Muscle of back (tissue), 3 donors: ENCODE measurements at regions not wholly inside any gene's neighbourhood (a gene's known extent, or its start where the extent isn't known, plus 50 kb on each side); places are given as distances from the start of the nearest gene placed in this dataset.

Source experiments
- DNase-seq, 3 donors: peaks; one replicate each; pipeline versions ENCODE4 v3.0.0 to v3.0.0-alpha.2; 2013

DNA sequence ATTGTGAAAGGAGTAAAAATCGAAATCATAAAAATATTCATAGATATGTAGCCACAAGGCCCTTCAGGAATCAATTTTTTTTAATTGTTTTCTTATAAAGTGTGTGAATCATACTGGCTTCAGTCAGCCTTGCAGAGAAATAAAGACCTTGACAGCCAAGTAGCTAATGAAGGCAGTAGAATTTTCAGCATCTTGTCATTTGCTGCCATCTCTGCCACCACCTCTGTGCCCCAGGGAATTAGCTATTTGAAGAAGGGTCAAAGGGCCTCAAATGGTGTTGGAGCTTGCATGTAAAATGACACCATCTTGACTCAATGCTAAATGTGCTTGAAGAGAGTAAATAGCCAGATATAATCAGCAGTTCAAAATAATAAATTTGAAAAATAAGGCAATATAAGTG lies 359.4 kb upstream of the DCN start:
- DNase-seq = no peak

DNA sequence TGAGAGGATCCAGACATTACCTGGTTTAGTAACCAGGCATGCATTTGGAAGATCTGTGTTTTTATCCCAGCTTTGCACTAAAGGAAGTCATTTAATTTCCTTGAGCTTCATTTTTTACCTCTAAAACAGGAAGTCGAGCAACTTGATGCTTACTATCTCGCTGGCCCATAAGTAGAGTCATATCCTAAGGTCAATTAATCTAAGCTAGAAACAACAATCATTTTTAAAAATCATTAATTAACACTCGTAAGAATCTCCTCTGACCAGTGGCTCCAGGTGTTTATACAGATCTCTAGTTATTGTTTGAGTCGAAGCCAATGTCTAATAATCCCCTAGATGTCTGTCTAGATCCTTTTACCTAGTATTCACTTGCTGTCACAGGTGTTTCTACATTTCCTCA lies 355.8 kb upstream of the DCN start:
- no peak for DNase-seq

DNA sequence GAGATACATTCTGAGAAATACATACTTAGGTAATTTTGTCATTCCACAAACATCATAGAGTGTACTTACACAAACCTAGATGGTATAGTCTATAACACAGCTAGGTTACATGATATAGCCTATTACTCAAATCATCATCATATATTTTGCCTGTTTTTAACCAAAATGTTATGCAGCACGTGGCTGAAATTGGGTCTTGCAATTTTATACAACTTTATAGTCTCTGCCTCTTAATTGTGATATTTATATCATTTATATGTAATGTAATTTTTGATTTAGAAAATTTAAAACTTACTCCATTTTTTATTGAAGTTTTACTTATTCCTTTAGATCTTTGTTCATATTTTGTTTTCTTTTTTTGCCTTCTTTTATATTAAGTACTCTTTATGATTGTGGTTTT lies 350.7 kb upstream of the DCN start:
- DNase-seq = no peak

DNA sequence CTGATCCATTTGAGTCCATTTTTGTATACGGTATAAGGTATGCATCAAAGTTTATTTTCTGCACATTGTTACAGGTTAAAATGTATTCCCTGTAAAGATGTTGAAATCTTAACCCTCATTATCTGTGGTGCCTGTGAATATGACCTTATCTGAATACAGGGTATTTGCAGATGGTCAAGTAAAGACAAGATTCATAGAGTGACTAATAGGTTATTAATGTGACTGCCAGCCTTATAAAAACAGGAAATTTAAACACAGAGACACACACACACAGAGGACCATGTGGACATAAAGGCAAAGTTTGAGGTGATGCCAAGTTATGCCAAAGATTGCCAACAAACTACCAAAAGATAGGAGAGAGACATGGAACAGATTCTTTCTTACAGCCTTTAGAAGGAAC lies 347.2 kb upstream of the DCN start:
- DNase-seq = no peak

DNA sequence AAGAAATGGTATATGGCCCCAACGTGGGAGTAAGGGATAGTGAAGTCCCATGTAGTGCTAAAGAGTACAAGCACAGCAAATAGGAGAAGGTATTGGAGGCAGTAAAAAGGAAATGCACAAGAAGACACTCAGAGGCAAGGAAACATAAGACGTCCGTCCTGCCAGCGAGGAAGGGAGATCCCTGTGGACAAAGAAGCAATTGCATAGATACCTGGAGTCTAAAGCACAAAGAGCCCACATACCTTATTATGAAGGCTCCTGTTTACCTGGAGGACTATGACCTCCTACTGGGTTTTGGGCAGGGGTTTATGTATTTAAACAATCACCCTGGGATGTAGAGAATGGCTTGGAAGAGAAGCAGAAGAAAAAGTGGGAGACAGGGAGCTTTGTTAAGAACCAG lies 341.2 kb upstream of the DCN start:
- no peak for DNase-seq

DNA sequence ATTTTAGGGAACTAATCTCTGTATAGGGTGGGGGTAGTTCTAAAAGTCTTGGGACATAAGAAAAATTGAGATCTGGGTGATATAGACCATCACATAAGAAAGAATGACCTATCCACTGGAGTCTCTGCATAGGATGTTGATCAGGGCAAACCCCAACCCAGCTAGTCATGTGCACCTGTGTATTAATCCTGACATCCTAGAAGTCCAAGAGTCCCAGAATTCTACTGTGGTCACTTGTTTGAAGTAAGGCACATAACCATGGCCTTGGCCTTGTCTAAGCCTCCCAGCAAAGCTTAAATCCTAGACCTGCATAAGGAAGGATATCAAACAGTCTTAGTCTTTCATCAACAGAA lies 334.1 kb upstream of the DCN start:
- DNase-seq = no peak

DNA sequence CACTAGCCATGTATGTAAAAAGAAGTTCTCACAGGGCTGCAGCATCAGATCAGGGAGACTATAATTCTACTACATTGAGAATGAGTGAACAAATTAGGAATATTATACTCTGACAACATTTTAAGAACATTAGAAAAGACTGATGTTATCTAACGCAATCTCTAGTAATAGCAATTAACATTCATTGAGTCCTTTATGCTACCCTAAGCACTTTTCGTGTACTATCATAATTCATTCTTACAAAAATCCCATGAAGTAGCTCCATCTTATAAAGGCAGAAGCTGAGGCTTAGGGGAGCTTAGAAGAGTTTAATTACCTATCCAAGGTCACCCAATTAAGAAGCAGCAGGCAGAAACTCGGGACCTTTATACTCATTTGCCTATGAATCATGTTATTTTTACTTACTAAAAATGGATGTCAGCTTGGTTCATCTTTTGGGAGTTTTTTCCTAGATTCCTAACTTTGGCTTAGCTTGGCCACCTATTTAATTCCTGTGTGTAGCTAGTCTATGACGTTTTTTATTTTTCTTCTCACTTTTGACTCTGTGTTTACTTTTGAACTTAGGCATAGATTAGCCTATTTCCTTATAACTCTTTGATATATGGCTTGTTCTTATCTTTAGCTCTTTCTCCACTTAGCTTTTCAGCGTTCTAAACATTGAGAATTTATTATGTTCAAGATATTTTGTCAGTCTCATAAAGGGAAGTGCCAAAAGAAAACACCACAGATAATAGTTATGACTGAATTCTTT lies 333.5 kb upstream of the DCN start:
- DNase-seq = no peak

DNA sequence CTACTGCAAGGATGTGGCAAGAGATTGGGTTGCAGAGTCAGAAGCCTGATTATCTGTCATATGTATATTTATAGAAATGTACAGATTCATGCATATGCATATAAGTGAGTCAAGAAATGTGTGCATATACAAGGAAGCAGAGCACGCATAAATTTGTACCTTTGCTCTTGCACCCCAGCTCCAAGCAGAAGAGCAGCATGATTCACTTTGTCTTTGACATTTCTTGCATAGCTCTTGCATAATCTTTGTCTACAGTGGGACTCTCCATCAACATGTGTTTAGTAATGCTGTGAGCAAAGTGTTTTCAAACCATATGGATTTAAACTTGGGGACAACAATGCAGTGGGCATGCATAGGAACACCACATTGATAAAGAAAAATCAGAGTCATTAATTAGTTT lies 330.7 kb upstream of the DCN start:
- DNase-seq = no peak

DNA sequence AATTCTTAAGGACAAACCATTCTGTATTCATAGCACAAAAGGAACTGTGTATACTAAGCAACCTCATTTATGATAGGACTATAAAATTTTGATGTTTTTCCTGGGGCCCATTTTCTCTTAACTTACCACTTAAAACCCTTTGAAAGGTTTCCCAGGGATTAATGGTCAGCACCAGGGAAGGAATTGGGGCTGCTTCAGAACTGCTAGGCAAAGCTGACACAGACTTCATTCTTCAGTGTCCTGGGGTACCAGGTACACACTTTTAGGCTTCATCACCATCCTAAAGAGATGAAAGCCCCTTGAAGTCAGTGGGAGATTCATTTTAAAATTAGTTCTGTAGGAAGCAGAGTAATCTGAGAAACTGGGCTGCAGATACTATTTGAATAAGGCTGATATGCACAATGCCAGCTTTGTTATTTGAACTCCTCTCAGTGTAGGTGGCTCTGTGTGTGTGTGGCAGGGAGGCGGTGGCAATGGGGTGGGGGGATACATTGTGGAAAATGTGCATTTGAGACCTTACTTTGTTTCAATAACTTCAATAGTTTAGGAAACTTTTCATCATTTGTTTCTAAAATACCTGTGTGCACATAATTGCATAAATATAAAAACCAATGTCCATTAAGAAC lies 329.3 kb upstream of the DCN start:
- DNase-seq = no peak

DNA sequence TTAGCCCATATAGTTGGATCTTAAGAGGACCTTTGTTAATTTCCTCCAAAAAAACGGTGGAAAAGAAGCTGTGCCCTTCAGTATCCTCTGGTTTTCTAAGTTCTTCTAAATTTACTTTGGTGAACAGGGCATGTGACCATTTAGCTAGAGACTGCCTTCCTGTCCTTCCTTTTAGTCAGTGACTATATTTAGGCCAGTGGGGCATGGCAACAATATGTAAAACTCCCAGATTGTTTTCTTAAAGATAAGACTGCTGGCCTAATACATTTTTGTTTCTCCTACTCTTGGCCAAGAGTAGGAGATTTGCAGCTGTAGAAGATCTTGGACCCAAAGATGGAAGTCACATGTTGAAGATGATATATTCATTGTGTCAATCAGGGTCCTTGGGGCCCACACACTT lies 325.1 kb upstream of the DCN start:
- DNase-seq = peak in 1 of 3 donors; percentile 2

DNA sequence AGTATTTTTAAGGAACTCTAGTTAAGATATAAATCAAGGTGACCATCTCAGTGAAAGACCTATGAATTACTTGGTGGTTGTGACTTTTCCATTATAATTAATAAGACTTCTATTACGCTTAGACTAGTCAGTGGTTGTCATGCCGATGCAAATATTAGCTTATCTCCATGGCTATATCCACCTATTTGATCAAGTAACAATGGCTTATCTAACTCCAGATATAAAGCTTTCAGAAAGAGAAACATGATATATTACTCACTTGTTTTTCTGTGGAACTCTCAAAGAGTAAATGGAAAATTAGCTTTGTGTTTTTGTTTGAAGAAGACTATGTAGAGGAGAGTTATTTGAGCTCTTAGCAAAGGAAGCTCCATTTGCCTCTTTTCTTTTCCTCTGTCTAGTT lies 323.8 kb upstream of the DCN start:
- DNase-seq = no peak

DNA sequence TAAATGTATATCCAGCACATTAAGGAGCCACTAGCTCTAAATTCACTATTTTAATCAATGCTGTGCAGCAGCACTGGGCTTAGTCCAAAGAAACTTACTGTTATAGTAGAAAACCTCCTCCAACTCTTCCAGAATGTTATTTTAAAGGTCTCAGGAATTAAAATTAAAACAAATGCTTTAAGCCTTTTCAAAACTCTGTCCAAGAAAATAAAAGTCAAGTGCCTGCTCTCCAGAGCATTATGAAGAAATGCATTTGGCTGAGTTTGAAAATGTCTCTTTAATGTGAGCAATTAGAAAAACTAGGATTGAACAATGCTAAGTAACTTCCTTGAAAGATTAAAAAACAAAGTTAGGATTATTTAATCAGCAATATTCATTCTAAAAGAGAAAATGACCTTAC lies 322.4 kb upstream of the DCN start:
- peak in 1 of 3 donors; percentile 7 for DNase-seq

DNA sequence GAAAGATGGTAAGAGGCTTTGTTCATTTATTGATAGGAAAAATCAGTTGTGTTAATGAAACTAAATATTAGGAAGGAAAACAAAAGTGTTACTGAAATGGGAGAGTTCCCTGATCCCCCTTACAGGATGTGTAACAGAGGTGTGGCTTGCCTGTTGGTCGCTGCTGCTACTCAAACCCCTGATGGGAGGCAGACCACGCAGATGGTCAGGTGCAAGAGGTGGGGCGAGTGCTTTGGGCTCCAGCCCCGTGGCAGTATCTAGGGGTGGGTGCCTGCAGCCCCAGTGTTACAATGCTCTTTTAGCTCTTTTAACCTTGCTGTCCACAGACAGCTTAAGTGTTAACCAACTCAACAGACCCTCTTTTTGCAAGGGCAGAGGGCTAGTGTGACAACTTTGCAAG lies 319.6 kb upstream of the DCN start:
- DNase-seq = no peak

DNA sequence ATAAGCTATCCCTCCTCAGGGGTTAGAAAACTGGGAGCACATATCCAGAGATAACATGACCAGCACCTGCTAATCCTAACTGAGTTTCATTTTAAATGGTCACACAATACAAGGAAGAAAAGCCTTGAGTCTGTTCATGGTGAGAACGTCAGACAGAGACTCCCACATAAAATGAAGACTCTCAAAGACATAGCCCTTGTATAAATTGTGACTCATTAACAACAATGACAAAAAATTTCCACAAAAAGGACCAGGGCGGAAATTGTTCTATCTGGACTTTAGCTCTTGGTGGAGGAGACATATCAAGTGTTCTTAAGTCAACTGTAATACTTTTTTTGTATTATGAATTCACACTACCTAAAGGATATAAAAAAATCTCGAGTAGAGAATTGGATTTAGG lies 313.7 kb upstream of the DCN start:
- DNase-seq = no peak

DNA sequence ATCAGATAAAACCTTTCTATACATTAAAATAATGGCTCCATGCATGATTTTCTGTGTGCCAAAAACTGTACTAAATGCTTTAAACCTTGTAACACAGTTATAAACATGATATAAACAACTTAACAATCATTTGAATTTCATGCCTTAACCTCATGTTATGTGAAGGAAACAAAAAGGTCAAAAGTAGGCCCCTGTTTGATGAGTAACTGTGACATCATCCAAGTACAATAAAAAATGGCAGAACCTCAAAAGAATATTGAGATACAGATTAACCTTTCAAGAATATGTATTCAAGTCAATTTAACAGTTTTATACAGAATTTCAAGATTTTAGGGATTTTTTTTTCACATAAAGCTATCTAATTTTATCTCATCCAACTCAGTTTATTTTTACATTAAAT lies 310.7 kb upstream of the DCN start:
- DNase-seq = no peak

DNA sequence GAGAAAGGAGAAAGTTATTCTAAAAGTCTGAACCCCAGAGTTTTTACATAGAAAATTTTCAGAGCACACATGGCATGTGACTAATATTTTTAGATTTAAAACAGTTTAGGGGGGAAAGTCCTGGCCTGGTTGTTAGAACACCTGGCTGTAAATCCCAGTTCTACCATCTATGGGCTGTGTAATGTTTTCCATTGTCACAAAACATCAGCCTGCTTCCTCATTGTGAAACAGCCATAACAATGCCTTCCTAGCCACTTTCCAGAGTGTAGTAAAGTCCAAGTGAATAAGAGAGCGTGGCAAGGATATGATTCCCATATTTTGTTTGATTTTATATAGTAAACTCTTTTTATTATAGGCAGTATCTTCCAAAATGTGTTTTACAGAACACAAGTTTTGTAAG lies 310.0 kb upstream of the DCN start:
- DNase-seq = no peak

DNA sequence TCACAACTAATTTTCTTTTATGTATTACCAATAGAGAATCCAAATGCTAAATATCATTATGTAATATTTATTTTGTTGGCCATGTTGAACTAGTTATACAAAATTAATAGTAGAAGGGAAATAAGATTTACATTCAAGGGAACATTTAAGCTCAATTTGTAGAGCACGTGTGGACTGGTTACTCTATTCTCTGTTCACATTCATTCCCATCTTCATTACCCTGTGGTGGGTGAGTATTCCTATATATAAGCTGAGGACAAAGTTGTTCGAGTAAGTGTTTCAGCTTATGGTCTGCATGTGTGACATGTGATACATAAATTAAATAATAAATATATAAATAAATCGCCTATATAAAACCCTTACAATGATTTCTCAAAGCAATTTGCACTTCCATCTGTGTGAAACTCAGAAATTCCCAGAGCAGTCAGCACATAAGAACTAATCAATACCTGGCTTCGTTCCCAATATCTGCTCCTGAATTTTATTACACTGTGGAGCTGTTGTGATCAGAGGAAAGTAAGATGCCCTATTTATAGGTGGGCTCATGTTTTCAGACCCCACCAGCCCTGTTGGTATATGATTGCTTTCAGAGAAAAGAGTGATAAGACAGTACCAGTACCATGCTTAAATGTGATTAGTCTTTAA lies 308.2 kb upstream of the DCN start:
- no peak for DNase-seq

DNA sequence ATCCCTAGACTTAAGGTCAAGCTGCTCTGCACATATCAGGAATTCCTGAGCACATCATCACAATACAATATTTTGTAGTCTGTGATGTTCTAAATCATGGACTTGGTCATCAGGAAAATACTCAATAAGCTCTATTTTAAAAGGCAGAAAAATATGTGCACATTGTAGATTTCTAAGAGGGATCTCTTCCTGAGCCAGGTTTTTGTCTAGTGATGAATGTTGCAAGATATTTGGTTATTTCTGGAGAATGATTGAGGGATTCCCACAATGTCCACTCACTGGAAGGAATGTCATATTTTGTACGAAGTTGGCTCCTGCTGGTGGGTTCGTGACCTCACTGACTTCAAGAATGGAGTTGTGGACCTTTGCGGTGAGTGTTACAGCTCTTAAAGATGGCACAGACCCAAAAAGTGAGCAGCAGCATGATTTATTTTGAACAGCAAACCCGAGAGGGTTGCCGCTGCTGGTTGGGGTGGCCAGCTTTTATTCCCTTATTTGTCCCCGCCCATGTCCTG lies 300.9 kb upstream of the DCN start:
- DNase-seq = no peak

DNA sequence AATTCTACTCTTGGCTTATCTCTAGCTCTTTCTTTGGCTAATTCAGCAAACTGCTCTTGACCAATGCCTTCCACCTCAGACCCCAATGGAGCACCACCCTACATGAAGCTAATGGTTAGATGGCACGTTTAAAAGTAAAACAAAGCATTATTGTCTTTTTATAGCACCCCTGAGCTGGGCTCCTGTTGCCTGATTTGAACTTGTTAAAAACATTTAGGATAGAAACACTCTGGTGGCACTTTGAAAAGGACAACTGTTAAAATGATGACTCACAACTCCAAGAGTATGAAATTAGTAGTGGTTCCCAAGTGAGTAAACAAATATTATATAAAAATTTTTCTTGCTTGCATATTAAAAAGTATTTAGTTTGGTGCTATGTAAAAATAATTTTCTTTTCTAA lies 299.6 kb upstream of the DCN start:
- DNase-seq = no peak

DNA sequence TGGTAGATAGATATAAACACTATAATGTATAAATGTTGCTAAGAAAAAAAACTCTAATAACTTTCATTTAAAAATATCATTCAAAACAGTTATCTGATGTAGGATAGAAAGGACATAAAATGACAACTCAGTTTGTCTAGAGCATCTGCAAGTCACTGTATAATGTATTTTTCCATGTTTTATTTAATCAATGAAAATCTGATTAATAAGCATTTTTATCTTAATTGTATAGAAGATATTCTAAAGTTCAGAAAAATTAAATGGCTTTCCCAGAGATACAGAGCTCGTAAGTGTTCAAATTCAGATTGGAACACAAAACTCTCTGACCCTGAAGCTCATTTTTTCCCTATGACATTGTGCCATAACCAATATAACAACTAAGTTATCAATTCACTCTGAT lies 295.9 kb upstream of the DCN start:
- no peak for DNase-seq

DNA sequence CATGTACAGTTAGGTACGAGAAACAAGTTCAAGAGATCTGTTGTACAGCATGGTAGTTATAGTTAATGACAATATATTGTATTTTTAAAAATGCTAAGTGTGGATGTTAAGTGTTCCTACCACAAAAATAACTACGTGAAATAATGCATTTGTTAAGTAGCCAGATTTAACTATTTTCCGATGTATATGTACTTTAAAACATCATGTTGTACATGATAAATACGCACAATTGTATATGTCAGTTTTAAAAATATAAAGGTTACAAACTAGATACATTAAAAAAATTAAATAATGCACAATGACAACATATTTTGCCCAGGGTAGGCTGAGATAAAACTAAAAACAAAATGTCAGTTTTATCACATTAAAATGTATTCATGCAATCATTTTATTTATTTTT lies 285.1 kb upstream of the DCN start:
- DNase-seq = no peak

DNA sequence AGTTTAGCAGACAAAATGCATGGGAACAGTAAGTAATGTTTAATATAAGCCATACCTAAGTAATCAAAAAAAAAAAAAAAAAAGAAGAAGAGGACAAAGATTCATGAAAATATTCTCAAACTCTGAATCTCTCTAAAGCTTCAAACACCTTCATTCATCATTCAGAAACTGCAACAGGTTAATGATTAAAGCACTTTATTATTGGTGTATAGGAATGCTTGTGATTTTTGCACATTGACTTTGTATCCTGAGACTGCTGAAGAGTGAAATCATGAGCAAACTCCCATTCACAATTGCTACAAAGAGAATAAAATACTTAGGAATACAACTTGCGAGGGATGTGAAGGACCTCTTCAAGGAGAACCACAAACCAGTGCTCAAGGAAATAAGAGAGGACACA lies 278.4 kb upstream of the DCN start:
- no peak for DNase-seq

DNA sequence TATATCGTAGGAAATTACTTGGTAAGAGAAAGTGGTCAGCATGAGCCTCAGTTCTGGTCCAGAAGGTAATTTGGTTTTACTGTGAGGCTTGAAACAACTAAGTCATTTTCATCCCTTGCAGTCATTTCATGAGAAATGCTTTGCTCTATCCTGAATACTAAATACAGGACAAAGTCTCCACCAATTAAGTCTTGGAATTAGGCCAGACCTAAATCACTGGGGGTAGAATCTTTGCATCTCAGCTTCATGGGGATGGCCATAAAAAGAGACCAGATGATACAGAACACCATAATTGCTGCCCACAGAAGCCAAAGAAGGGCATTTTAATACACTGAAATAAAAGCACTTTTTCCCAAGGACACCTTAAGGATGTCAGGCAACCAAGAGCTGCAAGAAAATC lies 277.9 kb upstream of the DCN start:
- no peak for DNase-seq

DNA sequence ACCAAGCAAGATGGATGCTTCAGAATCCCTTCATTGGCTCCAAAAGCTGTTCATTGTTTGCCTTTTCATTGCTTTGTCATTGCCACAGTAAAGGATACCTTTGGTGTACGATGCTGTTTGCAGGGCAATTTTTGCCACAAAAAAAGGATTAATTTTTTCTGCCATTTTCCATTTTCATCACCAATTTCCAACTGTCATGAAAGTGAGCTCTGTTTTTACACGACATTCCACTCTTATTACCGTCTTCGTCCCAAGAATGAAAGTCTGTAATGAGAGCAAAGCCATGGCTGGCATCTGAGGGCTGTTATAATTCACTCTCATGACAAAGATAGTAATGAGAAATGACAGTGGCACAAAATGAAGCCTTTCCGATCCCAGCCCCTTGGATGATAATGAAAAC lies 272.7 kb upstream of the DCN start:
- no peak for DNase-seq
